Tibial nerve (tissue), 4 donors: ENCODE measurements at regions not wholly inside any gene's neighbourhood (a gene's known extent, or its start where the extent isn't known, plus 50 kb on each side); places are given as distances from the start of the nearest gene placed in this dataset.

Experiments used
- CTCF ChIP-seq, 5 experiments: fragments of 200-600 bp in 3 of 5; fragments of 450-650 bp in 2 of 5; sonication (generic) in 3 of 5; IDR thresholded peaks; one replicate each; pipeline ENCODE4 v1.5.1; 2016 to 2019; ENCODE audit warnings: antibody characterized with exemption in 5 of 5, mild to moderate bottlenecking in 3 of 5, moderate library complexity in 2 of 5
- EP300 ChIP-seq, 2 donors: sonication (generic); formaldehyde crosslinking; IDR thresholded peaks; one replicate each; pipeline ENCODE4 v1.6.1; 2017; ENCODE audit warnings: antibody characterized with exemption in 2 of 2, mild to moderate bottlenecking in 1 of 2
- POLR2A ChIP-seq, 2 donors: fragments of 450-650 bp; IDR thresholded peaks; one replicate each; pipeline ENCODE4 v1.6.1; 2017; ENCODE audit warnings: antibody characterized with exemption in 2 of 2, mild to moderate bottlenecking in 2 of 2, moderate library complexity in 2 of 2

- no peak for TF ChIP-seq POLR2A (IDR thresholded peaks at IDR 0.05)
- no peak for TF ChIP-seq CTCF (IDR thresholded peaks at IDR 0.05)
- TF ChIP-seq EP300 (IDR thresholded peaks at IDR 0.05), result no peak
Observed at GRCh38 chr9:134975253-134975652, 57.5 kb upstream of the FCN1 start.
